GM12878 (cell line): ENCODE measurements at regions not wholly inside any gene's neighbourhood (a gene's known extent, or its start where the extent isn't known, plus 50 kb on each side); places are given as distances from the start of the nearest gene placed in this dataset.

Source experiments
- ATAC-seq: fragments of 200-7000 bp; cut with Tn5 transposase; 3 replicates; pipeline ENCODE4 v1.9.1; 2020; ENCODE audit warnings: mild to moderate bottlenecking, moderate library complexity
- BruUV-seq: library from RNA; stranded (reverse); fragments of 400-500 nt; replicated peaks from 2 replicates; lab custom pipeline; 2021; lab: Mats Ljungman, UMichigan
- CTCF ChIA-PET: fragments of 300-600 bp; sonication (Branson Sonifier 250); formaldehyde crosslinking; extraction: SDS; loops from one replicate; lab custom pipeline; 2021; ENCODE audit warnings: inconsistent platforms; lab: Yijun Ruan, JAX
- POLR2A ChIA-PET: fragments of 350-600 bp; formaldehyde crosslinking; extraction: SDS; loops from one replicate; lab custom pipeline; 2021; ENCODE audit warnings: inconsistent platforms; lab: Charles Lee
- RAD21 ChIA-PET: fragments of 300-600 bp; sonication (Branson Sonifier 250); formaldehyde crosslinking; loops from one replicate; lab custom pipeline; 2023; ENCODE audit warnings: antibody characterized with exemption; ENCODE audit not compliant: unreplicated experiment; lab: Charles Lee
- SMC1A ChIA-PET: fragments of 300-600 bp; sonication (Branson Sonifier 250); formaldehyde crosslinking; loops from one replicate; lab custom pipeline; 2023; ENCODE audit not compliant: unreplicated experiment, uncharacterized antibody; lab: Charles Lee
- DNase-seq: peaks from one replicate; pipeline ENCODE4 v3.0.0-alpha.2; 2011; ENCODE audit warnings: low read depth, low spot score
- FAIRE-seq: peaks from 3 replicates; lab custom pipeline; 2011; peaks lifted over from hg19 to GRCh38; lab: Jason Lieb, UNC
- H2AFZ ChIP-seq: 2 replicates; pipeline ENCODE4 v1.6.0; 2011; ENCODE audit warnings: low read depth, low read length, control low read depth; ENCODE audit not compliant: control insufficient read depth
- H3K27ac ChIP-seq: 2 replicates; pipeline ENCODE4 v1.5.1; 2011; ENCODE audit warnings: control low read depth; ENCODE audit not compliant: control insufficient read depth, insufficient read depth
- H3K27me3 ChIP-seq, 2 experiments: replicated peaks in 1 of 2; 2 replicates each; pipeline versions ENCODE4 v1.6.0 to v1.6.1; 2011; ENCODE audit warnings: low read length in 1 of 2; ENCODE audit not compliant: control insufficient read depth in 2 of 2, insufficient read depth in 2 of 2
- H3K36me3 ChIP-seq, 2 experiments: 2 replicates each; pipeline ENCODE4 v1.5.1; 2011; ENCODE audit warnings: low read length in 1 of 2; ENCODE audit not compliant: control insufficient read depth in 2 of 2, insufficient read depth in 2 of 2
- H3K4me1 ChIP-seq: 2 replicates; pipeline ENCODE4 v1.6.1; 2011; ENCODE audit warnings: mild to moderate bottlenecking, low read length, moderate library complexity, mixed read lengths; ENCODE audit not compliant: control insufficient read depth, insufficient read depth
- H3K4me2 ChIP-seq: 2 replicates; pipeline ENCODE4 v1.6.0; 2011; ENCODE audit warnings: control low read depth; ENCODE audit not compliant: control insufficient read depth, insufficient read depth
- H3K4me3 ChIP-seq: fragments of 200-600 bp; sonication (generic); 2 replicates; pipeline ENCODE4 v1.5.1; 2016
- H3K79me2 ChIP-seq: 2 replicates; pipeline ENCODE4 v1.6.0; 2011; ENCODE audit warnings: low read length; ENCODE audit not compliant: control insufficient read depth, insufficient read depth
- H3K9ac ChIP-seq: 2 replicates; pipeline ENCODE4 v1.8.0; 2011; ENCODE audit warnings: low read length, control low read depth, mixed read lengths; ENCODE audit not compliant: control insufficient read depth, insufficient read depth
- H3K9me3 ChIP-seq: replicated peaks from 3 replicates; pipeline ENCODE4 v1.5.1; 2011; ENCODE audit warnings: mild to moderate bottlenecking, low read length; ENCODE audit not compliant: control insufficient read depth, insufficient read depth
- H4K20me1 ChIP-seq: 2 replicates; pipeline ENCODE4 v1.6.0; 2011; ENCODE audit not compliant: control insufficient read depth, insufficient read depth
- BCL3 ChIP-seq: IDR thresholded peaks from 2 replicates; pipeline ENCODE4 v1.6.1; 2011; ENCODE audit warnings: borderline replicate concordance, low read depth, mild to moderate bottlenecking, moderate library complexity, low read length; ENCODE audit not compliant: insufficient read depth, poor library complexity, severe bottlenecking
- CBX5 ChIP-seq: sonication (generic); IDR thresholded peaks from 2 replicates; pipeline ENCODE4 v1.6.1; 2016; ENCODE audit warnings: low read depth, moderate library complexity, mild to moderate bottlenecking, inconsistent platforms
- E2F8 ChIP-seq: fragments of 450-650 bp; IDR thresholded peaks from 2 replicates; pipeline ENCODE4 v1.6.1; 2018; ENCODE audit warnings: mild to moderate bottlenecking, low read depth, moderate library complexity; ENCODE audit not compliant: partially characterized antibody
- EGR1 ChIP-seq, 2 experiments: IDR thresholded peaks; 1 replicate in 1 of 2; 2 replicates in 1 of 2; pipeline ENCODE4 v1.6.1; 2011 to 2012; ENCODE audit warnings: low read depth in 2 of 2, low read length in 2 of 2, borderline replicate concordance in 1 of 2, mild to moderate bottlenecking in 1 of 2, moderate library complexity in 1 of 2
- FOS ChIP-seq: IDR thresholded peaks from 3 replicates; pipeline ENCODE4 v1.6.1; 2011; ENCODE audit warnings: borderline replicate concordance; ENCODE audit not compliant: insufficient read length; ENCODE audit errors: extremely low read depth
- IRF5 ChIP-seq: fragments of 450-650 bp; IDR thresholded peaks from 2 replicates; pipeline ENCODE4 v1.6.1; 2017; ENCODE audit warnings: borderline replicate concordance
- MEF2B ChIP-seq: fragments of 450-650 bp; IDR thresholded peaks from 2 replicates; pipeline ENCODE4 v1.6.1; 2018; ENCODE audit warnings: mild to moderate bottlenecking, moderate library complexity; ENCODE audit not compliant: partially characterized antibody, poor library complexity, severe bottlenecking
- MTA3 ChIP-seq: IDR thresholded peaks from 2 replicates; pipeline ENCODE4 v1.6.1; 2012; ENCODE audit warnings: low read length, inconsistent platforms, borderline replicate concordance
- ZZZ3 ChIP-seq: IDR thresholded peaks from 2 replicates; pipeline ENCODE4 v1.6.1; 2011; ENCODE audit warnings: low read depth; ENCODE audit not compliant: control insufficient read depth, insufficient read length
- whole genome bisulfite sequencing: methylation state at CpG from one replicate; pipeline ENCODE4 v1.1.6; 2016; ENCODE audit warnings: low lambda C conversion rate; ENCODE audit not compliant: insufficient replicate concordance, insufficient coverage; ENCODE audit errors: missing lambda C conversion rate; 5-methylcytosine and 5-hydroxymethylcytosine counted together
- in situ Hi-C: fragments of 300-500 bp; cut with MboI; formaldehyde crosslinking; loops from 9 replicates; pipeline ENCODE4 v1.14.3; 2018; ENCODE audit warnings: mixed read lengths
- intact Hi-C: fragments of 100-400 bp; cut with micrococcal nuclease; formaldehyde crosslinking; loops from one replicate; pipeline ENCODE4 v1.14.2; 2022; ENCODE audit not compliant: unreplicated experiment

- H3K4me1 ChIP-seq: no peaks in the 10 kb centered on the region
- ChIA-PET CTCF (no interaction called here), POLR2A (no interaction called here), SMC1A (no interaction called here), RAD21 (no interaction called here)
- H3K9ac ChIP-seq: no peak overlapping the region
- H3K79me2 ChIP-seq: no peaks in the 10 kb centered on the region
- TF ChIP-seq FOS (no peak), MEF2B (peak; percentile 88), EGR1 (IDR thresholded peaks at IDR 0.05; ENCODE audit: borderline replicate concordance in 1 of 2, low read depth in 2 of 2, low read length in 2 of 2) (no peak), CBX5 (no peak), E2F8 (no peak), BCL3 (peak; percentile 17), ZZZ3 (no peak), IRF5 (no peak), MTA3 (no peak)
- BruUV-seq: no TSS peak
- no peak overlapping the region for H3K4me3 ChIP-seq
- H3K9me3 ChIP-seq: no peaks in the 10 kb centered on the region; the same call in 2 of the 3 replicates
- no peak overlapping the region for H2AFZ ChIP-seq
- intact Hi-C loops (no loop called here), in situ Hi-C loops (no loop called here)
- no peaks in the 10 kb centered on the region for H4K20me1 ChIP-seq
- WGBS: 11% methylated on average over 3 of the region's 3 CpGs
- FAIRE-seq: no peak
- H3K27me3 ChIP-seq: no peaks in the 10 kb centered on the region
- no peaks in the 10 kb centered on the region for H3K36me3 ChIP-seq
- no peak overlapping the region for H3K27ac ChIP-seq
- ATAC-seq: no peak
- DNase-seq: no peak
- H3K4me2 ChIP-seq: no peak overlapping the region
Observed at GRCh38 chr11:33490842-33491370, 209.7 kb downstream of the C11orf91 start.
